ENCODE measurements at regions not wholly inside any gene's neighbourhood (a gene's known extent, or its start where the extent isn't known, plus 50 kb on each side); places are given as distances from the start of the nearest gene placed in this dataset.

DNA sequence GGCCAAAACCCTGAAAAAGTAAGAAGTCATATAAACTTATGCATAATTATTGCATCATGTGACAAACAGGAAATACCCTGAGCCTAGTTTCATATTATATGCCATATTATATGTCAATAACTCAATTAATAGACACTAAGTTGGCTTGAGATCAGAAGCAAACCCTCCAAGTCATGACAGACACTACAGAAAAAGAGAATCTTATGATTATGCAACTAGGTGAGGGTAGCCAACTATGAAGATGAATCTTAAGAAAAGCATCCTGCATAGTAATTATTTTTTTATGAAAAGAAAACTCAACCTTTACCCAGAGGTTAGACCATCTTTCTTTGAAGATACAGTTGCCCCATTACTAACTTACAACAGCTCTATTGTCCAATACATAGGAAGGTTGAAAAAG is 192.4 kb upstream of the VEPH1 start:
- TF ChIP-seq EP300 (IDR thresholded peaks at IDR 0.05) = no peak
- TF ChIP-seq, protein P1, sequence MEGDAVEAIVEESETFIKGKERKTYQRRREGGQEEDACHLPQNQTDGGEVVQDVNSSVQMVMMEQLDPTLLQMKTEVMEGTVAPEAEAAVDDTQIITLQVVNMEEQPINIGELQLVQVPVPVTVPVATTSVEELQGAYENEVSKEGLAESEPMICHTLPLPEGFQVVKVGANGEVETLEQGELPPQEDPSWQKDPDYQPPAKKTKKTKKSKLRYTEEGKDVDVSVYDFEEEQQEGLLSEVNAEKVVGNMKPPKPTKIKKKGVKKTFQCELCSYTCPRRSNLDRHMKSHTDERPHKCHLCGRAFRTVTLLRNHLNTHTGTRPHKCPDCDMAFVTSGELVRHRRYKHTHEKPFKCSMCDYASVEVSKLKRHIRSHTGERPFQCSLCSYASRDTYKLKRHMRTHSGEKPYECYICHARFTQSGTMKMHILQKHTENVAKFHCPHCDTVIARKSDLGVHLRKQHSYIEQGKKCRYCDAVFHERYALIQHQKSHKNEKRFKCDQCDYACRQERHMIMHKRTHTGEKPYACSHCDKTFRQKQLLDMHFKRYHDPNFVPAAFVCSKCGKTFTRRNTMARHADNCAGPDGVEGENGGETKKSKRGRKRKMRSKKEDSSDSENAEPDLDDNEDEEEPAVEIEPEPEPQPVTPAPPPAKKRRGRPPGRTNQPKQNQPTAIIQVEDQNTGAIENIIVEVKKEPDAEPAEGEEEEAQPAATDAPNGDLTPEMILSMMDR (IDR thresholded peaks at IDR 0.05) = no peak

Data from upper lobe of left lung (tissue), 4 donors.